OCI-LY3 (cell line): ENCODE measurements at regions not wholly inside any gene's neighbourhood (a gene's known extent, or its start where the extent isn't known, plus 50 kb on each side); places are given as distances from the start of the nearest gene placed in this dataset.

Experiments used
- H2AFZ ChIP-seq: fragments of 200-600, 300-600 bp; shearing (Covaris generic); 2 replicates; pipeline ENCODE4 v1.6.0; 2014; ENCODE audit warnings: antibody characterized with exemption, low read depth, low read length
- H3K27ac ChIP-seq: fragments of 200-600, 300-600 bp; sonication (generic); 2 replicates; pipeline ENCODE4 v1.5.1; 2014; ENCODE audit warnings: mild to moderate bottlenecking, low read length, moderate library complexity, mixed read lengths
- H3K27me3 ChIP-seq: fragments of 200-600, 300-600 bp; sonication (generic); 2 replicates; pipeline ENCODE4 v1.6.1; 2014; ENCODE audit warnings: low read depth, low read length, mixed read lengths
- H3K36me3 ChIP-seq: fragments of 200-600, 300-600 bp; sonication (generic); replicated peaks from 2 replicates; pipeline ENCODE3; 2014; ENCODE audit warnings: low read depth, low read length, mixed read lengths
- H3K4me1 ChIP-seq: fragments of 300-600, 200-600 bp; sonication (generic); 2 replicates; pipeline ENCODE4 v1.6.1; 2014; ENCODE audit warnings: low read length, mixed read lengths
- H3K4me2 ChIP-seq: fragments of 200-600, 300-600 bp; sonication (generic); 2 replicates; pipeline ENCODE4 v1.6.1; 2014; ENCODE audit warnings: low read length, mixed read lengths
- H3K4me3 ChIP-seq: fragments of 300-600, 200-600 bp; sonication (generic); 2 replicates; pipeline ENCODE4 v1.5.1; 2014; ENCODE audit warnings: antibody characterized with exemption, mild to moderate bottlenecking, low read length, moderate library complexity
- H3K79me2 ChIP-seq: fragments of 300-600, 200-600 bp; shearing (Covaris generic); 2 replicates; pipeline ENCODE4 v1.6.1; 2014; ENCODE audit warnings: mild to moderate bottlenecking, low read length, mixed read lengths
- H3K9ac ChIP-seq: fragments of 300-600, 200-600 bp; shearing (Covaris generic); 2 replicates; pipeline ENCODE4 v1.6.0; 2014; ENCODE audit warnings: mild to moderate bottlenecking, low read length, moderate library complexity
- H3K9me3 ChIP-seq: fragments of 200-600, 300-600 bp; shearing (Covaris generic); 2 replicates; pipeline ENCODE4 v1.6.1; 2014; ENCODE audit warnings: low read length, mixed read lengths; ENCODE audit not compliant: insufficient read depth
- H4K20me1 ChIP-seq: fragments of 200-600, 300-600 bp; sonication (generic); 2 replicates; pipeline ENCODE4 v1.6.1; 2016; ENCODE audit warnings: low read length, mixed read lengths; ENCODE audit not compliant: insufficient read depth
- CTCF ChIP-seq: fragments of 200-600, 300-600 bp; sonication (generic); IDR thresholded peaks from 2 replicates; pipeline ENCODE4 v1.5.1; 2014; ENCODE audit warnings: antibody characterized with exemption, low read length, low read depth
- EZH2phosphoT487 ChIP-seq: fragments of 200-600 bp; shearing (Covaris generic); IDR thresholded peaks from 2 replicates; pipeline ENCODE4 v1.6.1; 2018; ENCODE audit warnings: antibody characterized with exemption, mixed run types, low read depth

DNA sequence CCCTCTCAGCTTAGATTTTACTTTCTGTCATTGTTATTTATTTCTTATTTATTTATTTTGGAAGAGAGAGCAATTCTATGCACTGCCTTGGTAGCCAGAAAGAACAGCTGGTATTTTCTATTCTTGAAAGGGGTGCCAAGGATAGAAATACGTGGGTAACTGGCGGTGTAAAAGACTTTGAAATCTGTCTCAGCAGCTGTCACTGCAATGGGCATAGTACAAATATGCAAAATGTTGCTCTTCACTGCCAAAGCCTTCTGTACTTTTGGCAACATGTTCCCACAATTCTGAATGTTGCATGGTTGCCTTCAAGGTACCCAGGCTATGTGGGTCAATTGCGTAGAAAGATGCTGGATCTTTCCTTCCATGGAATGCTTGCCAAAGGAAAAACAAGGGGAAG is 230.2 kb upstream of the EDIL3 start:
- Histone ChIP-seq H4K20me1 (no peaks in the 10 kb centered on the region), H3K4me1 (peaks cover 4% of the 10 kb centered on the region; the same call in 1 of the 2 replicates), H3K9ac (no peak overlapping the region), H3K4me2 (no peak overlapping the region), H3K9me3 (no peaks in the 10 kb centered on the region), H3K27ac (no peak overlapping the region), H3K36me3 (no peaks in the 10 kb centered on the region), H3K27me3 (no peaks in the 10 kb centered on the region), H3K4me3 (no peak overlapping the region), H3K79me2 (no peaks in the 10 kb centered on the region), H2AFZ (no peak overlapping the region)
- TF ChIP-seq EZH2phosphoT487 (no peak), CTCF (no peak)

DNA sequence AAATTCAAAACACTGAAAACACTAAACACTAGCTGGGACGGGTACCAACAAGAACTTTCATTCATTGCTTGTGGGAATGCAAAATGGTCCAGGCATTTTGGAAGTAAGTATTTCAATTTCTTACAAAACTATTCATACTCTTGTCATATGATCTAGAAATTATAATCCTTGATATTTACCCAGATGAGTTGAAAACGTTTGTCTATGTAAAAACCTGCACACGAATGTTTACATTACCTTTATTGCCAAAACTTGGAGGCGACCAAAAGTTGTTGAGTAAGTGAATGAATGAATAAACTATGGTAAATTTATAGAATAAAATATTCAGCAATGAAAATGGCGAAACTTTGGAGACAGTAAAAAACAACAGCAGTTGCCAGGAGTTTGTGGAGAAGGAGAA is 222.1 kb upstream of the EDIL3 start:
- no peaks in the 10 kb centered on the region for H4K20me1 ChIP-seq
- H3K27me3 ChIP-seq, result no peaks in the 10 kb centered on the region
- H3K79me2 ChIP-seq, result no peaks in the 10 kb centered on the region
- H3K9ac ChIP-seq, result no peak overlapping the region
- no peak overlapping the region for H3K27ac ChIP-seq
- TF ChIP-seq EZH2phosphoT487 (no peak), CTCF (no peak)
- peaks cover 39% of the 10 kb centered on the region for H3K4me1 ChIP-seq
- no peak overlapping the region for H3K4me2 ChIP-seq
- no peak overlapping the region for H2AFZ ChIP-seq
- H3K36me3 ChIP-seq, result no peaks in the 10 kb centered on the region
- H3K4me3 ChIP-seq, result no peak overlapping the region
- no peaks in the 10 kb centered on the region for H3K9me3 ChIP-seq

DNA sequence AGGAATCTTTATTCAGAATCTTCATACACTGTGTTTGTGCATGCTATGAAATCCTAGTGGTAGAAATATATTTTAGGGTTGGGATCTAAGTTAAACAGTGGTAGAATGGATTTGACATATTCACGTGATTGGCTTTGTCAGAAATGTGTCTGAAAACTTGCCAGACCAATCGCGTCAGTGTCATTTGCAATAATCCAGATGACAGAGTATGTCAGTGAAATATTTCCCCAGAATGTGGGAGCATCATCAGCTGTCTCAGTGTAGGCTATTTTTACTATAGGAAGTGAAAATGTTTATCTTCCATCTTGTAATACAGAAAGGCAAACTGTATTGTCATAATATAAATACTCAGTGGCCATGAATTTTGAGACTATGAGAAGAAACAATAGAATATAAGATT is 220.6 kb upstream of the EDIL3 start:
- Histone ChIP-seq H3K9ac (no peak overlapping the region), H4K20me1 (no peaks in the 10 kb centered on the region), H2AFZ (no peak overlapping the region), H3K9me3 (no peaks in the 10 kb centered on the region), H3K4me1 (peaks cover 39% of the 10 kb centered on the region), H3K4me2 (peak overlapping the region; percentile 55), H3K79me2 (no peaks in the 10 kb centered on the region), H3K36me3 (no peaks in the 10 kb centered on the region), H3K4me3 (no peak overlapping the region), H3K27me3 (no peaks in the 10 kb centered on the region), H3K27ac (peak overlapping the region; percentile 64)
- TF ChIP-seq CTCF, result no peak
- TF ChIP-seq EZH2phosphoT487, result no peak

DNA sequence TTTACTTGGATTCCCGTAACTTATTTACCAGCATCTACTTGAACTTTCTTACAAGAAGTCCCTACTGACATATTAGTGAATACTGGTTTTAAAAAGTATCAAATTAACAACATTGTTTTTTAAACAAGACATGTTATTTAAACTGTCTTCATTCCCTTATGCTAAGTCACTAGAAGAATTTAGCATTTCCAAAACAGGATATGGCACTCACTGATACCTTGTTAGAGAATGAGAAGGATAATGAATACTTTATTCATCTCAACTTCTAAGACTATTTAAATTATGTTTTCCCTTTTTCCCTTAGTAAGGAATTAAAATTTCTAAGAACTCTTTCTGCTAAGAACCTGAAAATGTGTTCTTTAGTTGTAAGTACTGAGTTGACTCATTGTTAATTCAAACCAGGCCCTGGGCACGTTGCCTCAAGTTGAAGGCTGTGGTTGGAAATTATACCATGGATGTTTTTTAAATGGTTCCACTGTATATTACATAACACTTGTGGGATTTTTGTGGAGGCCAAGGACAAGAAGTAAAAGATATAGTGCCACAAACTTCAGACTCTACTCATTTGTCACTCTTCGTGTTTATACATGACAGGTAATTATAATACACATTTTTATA is 219.0 kb upstream of the EDIL3 start:
- Histone ChIP-seq H3K27ac (no peak overlapping the region), H4K20me1 (no peaks in the 10 kb centered on the region), H3K36me3 (no peaks in the 10 kb centered on the region), H3K9ac (no peak overlapping the region), H3K79me2 (no peaks in the 10 kb centered on the region), H2AFZ (no peak overlapping the region), H3K4me2 (peak overlapping the region; percentile 64; the same call in 1 of the 2 replicates), H3K27me3 (no peaks in the 10 kb centered on the region), H3K9me3 (no peaks in the 10 kb centered on the region), H3K4me1 (peaks cover 39% of the 10 kb centered on the region), H3K4me3 (no peak overlapping the region)
- TF ChIP-seq EZH2phosphoT487 (no peak), CTCF (no peak)
